CD14-positive monocyte (primary cell): ENCODE measurements at regions not wholly inside any gene's neighbourhood (a gene's known extent, or its start where the extent isn't known, plus 50 kb on each side); places are given as distances from the start of the nearest gene placed in this dataset.

Experiments
- DNase-seq, 3 donors: peaks; one replicate each; pipeline ENCODE4 v3.0.0-alpha.2; 2011 to 2022
- H2AFZ ChIP-seq: 2 replicates; pipeline ENCODE4 v1.6.0; 2012; ENCODE audit warnings: mild to moderate bottlenecking, low read depth, low read length, inconsistent platforms; ENCODE audit not compliant: insufficient read depth, poor library complexity, severe bottlenecking
- H3K27ac ChIP-seq, 2 donors: 1 replicate in 1 of 2; 2 replicates in 1 of 2; pipeline ENCODE4 v1.5.1; 2012 to 2013; ENCODE audit warnings: low read length in 2 of 2, control low read depth in 1 of 2, inconsistent platforms in 1 of 2, low read depth in 1 of 2, mild to moderate bottlenecking in 1 of 2
- H3K27me3 ChIP-seq, 2 donors: one replicate each; pipeline versions ENCODE4 v1.6.0 to v1.6.1; 2011 to 2013; ENCODE audit warnings: low read length in 2 of 2; ENCODE audit not compliant: control insufficient read depth in 2 of 2, insufficient read depth in 2 of 2
- H3K36me3 ChIP-seq, 2 donors: replicated peaks in 1 of 2; 1 replicate in 1 of 2; 2 replicates in 1 of 2; pipeline versions ENCODE4 v1.5.1 to v1.6.1; 2012 to 2013; ENCODE audit warnings: low read length in 2 of 2, control low read depth in 1 of 2, inconsistent platforms in 1 of 2, mild to moderate bottlenecking in 1 of 2; ENCODE audit not compliant: insufficient read depth in 2 of 2, control insufficient read depth in 1 of 2
- H3K4me1 ChIP-seq, 2 donors: 1 replicate in 1 of 2; 2 replicates in 1 of 2; pipeline versions ENCODE4 v1.5.1 to v1.6.1; 2012 to 2013; ENCODE audit warnings: low read length in 2 of 2, control low read depth in 1 of 2, inconsistent platforms in 1 of 2, mild to moderate bottlenecking in 1 of 2, moderate library complexity in 1 of 2; ENCODE audit not compliant: insufficient read depth in 2 of 2, control insufficient read depth in 1 of 2
- H3K4me2 ChIP-seq: replicated peaks from 2 replicates; pipeline ENCODE3; 2012; ENCODE audit warnings: low read length, moderate library complexity, mild to moderate bottlenecking; ENCODE audit not compliant: poor library complexity, severe bottlenecking; ENCODE audit errors: extremely low read depth
- H3K4me3 ChIP-seq, 3 experiments: fragments of 200-600 bp in 1 of 3; sonication (generic) in 1 of 3; replicated peaks in 1 of 3; 1 replicate in 2 of 3; 2 replicates in 1 of 3; pipeline ENCODE4 v1.5.1; 2011 to 2013; ENCODE audit warnings: low read length in 3 of 3, mild to moderate bottlenecking in 3 of 3, control low read depth in 2 of 3, low read depth in 2 of 3, inconsistent platforms in 1 of 3, moderate library complexity in 1 of 3
- H3K79me2 ChIP-seq: 2 replicates; pipeline ENCODE4 v1.6.0; 2012; ENCODE audit warnings: mild to moderate bottlenecking, control low read depth, inconsistent platforms, low read length, moderate library complexity; ENCODE audit not compliant: insufficient read depth
- H3K9ac ChIP-seq: 2 replicates; pipeline ENCODE4 v1.6.0; 2017; ENCODE audit warnings: low read length, mild to moderate bottlenecking; ENCODE audit not compliant: insufficient read depth, poor library complexity, severe bottlenecking
- H3K9me3 ChIP-seq, 2 donors: replicated peaks in 1 of 2; 1 replicate in 1 of 2; 2 replicates in 1 of 2; pipeline versions ENCODE4 v1.5.1 to v1.6.1; 2012 to 2013; ENCODE audit warnings: low read length in 2 of 2, control low read depth in 1 of 2; ENCODE audit not compliant: control insufficient read depth in 1 of 2, insufficient read depth in 1 of 2
- H4K20me1 ChIP-seq: 2 replicates; pipeline ENCODE4 v1.6.0; 2012; ENCODE audit warnings: mild to moderate bottlenecking, low read length, control low read depth, moderate library complexity; ENCODE audit not compliant: insufficient read depth
- H3K27ac Mint-ChIP-seq, 7 donors: one replicate each; pipeline ENCODE4 v1.8.0; 2020; ENCODE audit warnings: mild to moderate bottlenecking in 7 of 7, mixed read lengths in 7 of 7, moderate library complexity in 6 of 7, inconsistent platforms in 2 of 7
- H3K27me3 Mint-ChIP-seq, 3 donors: one replicate each; pipeline ENCODE4 v1.8.0; 2021 to 2022; ENCODE audit warnings: low read depth in 3 of 3, mild to moderate bottlenecking in 3 of 3, mixed read lengths in 3 of 3, moderate library complexity in 3 of 3, inconsistent platforms in 1 of 3
- H3K36me3 Mint-ChIP-seq, 2 donors: one replicate each; pipeline ENCODE4 v1.8.0; 2020; ENCODE audit warnings: mixed read lengths in 2 of 2, inconsistent platforms in 1 of 2, mild to moderate bottlenecking in 1 of 2
- H3K4me1 Mint-ChIP-seq: one replicate; pipeline ENCODE4 v1.8.0; 2020; ENCODE audit warnings: mild to moderate bottlenecking, mixed read lengths
- H3K4me3 Mint-ChIP-seq, 2 donors: one replicate each; pipeline ENCODE4 v1.8.0; 2020; ENCODE audit warnings: mild to moderate bottlenecking in 2 of 2, mixed read lengths in 2 of 2, moderate library complexity in 1 of 2
- H3K9me3 Mint-ChIP-seq, 7 donors: one replicate each; pipeline ENCODE4 v1.8.0; 2020 to 2022; ENCODE audit warnings: mixed read lengths in 7 of 7, mild to moderate bottlenecking in 6 of 7, moderate library complexity in 6 of 7, inconsistent platforms in 2 of 7
- WGBS: methylation state at CpG from one replicate; pipeline ENCODE4 v1.1.5; 2013; ENCODE audit warnings: missing lambda C conversion rate; ENCODE audit not compliant: insufficient coverage; 5-methylcytosine and 5-hydroxymethylcytosine counted together
- intact Hi-C, 2 donors: fragments of 100-400 bp; cut with micrococcal nuclease; formaldehyde crosslinking; loops; one replicate each; pipeline versions ENCODE4 v1.15.0 to v1.15.1; 2023
- TF ChIP-seq, protein P1 (sequence below): fragments of 200-600 bp; IDR thresholded peaks from one replicate; pipeline ENCODE4 v1.8.0; 2022; ENCODE audit warnings: antibody characterized with exemption, mild to moderate bottlenecking

DNA sequence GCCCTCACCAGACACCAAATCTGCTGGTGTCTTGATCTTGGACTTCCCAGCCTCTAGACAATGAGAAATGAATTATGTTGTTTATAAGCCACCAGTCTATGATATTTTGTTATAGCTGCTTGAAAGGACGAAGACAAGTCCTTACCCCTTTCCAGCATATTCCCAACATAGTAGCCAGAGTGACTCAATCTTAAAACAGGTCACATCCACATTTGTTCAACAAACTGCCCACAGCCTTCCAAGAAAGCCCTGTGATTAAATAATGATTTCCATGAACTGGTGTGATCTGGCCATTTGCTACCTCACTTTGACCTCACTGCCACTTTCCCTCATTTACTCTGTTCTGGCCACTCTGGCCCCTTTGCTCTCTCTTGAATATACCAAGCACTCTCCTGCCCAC lies 193.7 kb upstream of the CFAP20DC start:
- Histone ChIP-seq H3K27ac (no peak overlapping the region), H3K4me3 (no peak overlapping the region), H2AFZ (no peak overlapping the region), H3K79me2 (no peaks in the 10 kb centered on the region), H4K20me1 (no peaks in the 10 kb centered on the region), H3K4me2 (no peak overlapping the region), H3K36me3 (no peaks in the 10 kb centered on the region), H3K9me3 (peaks cover 8 to 12% of the 10 kb centered on the region in 2 donors), H3K27me3 (no peaks in the 10 kb centered on the region), H3K9ac (no peak overlapping the region), H3K4me1 (peaks cover 32 to 35% of the 10 kb centered on the region in 2 donors)
- Mint-ChIP-seq H3K27me3 (no peaks in the 10 kb centered on the region), H3K4me3 (no peak overlapping the region), H3K27ac (no peak overlapping the region), H3K9me3 (peaks cover 9 to 19% (median 11%) of the 10 kb centered on the region in 7 donors), H3K36me3 (peaks cover 0 to 3% of the 10 kb centered on the region in 2 donors), H3K4me1 (peaks cover 43% of the 10 kb centered on the region)
- WGBS: no CpG with 5 or more reads among the region's 1 CpG
- intact Hi-C loops: no loop called here
- TF ChIP-seq, protein P1, sequence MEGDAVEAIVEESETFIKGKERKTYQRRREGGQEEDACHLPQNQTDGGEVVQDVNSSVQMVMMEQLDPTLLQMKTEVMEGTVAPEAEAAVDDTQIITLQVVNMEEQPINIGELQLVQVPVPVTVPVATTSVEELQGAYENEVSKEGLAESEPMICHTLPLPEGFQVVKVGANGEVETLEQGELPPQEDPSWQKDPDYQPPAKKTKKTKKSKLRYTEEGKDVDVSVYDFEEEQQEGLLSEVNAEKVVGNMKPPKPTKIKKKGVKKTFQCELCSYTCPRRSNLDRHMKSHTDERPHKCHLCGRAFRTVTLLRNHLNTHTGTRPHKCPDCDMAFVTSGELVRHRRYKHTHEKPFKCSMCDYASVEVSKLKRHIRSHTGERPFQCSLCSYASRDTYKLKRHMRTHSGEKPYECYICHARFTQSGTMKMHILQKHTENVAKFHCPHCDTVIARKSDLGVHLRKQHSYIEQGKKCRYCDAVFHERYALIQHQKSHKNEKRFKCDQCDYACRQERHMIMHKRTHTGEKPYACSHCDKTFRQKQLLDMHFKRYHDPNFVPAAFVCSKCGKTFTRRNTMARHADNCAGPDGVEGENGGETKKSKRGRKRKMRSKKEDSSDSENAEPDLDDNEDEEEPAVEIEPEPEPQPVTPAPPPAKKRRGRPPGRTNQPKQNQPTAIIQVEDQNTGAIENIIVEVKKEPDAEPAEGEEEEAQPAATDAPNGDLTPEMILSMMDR: no peak
- DNase-seq: no peak

DNA sequence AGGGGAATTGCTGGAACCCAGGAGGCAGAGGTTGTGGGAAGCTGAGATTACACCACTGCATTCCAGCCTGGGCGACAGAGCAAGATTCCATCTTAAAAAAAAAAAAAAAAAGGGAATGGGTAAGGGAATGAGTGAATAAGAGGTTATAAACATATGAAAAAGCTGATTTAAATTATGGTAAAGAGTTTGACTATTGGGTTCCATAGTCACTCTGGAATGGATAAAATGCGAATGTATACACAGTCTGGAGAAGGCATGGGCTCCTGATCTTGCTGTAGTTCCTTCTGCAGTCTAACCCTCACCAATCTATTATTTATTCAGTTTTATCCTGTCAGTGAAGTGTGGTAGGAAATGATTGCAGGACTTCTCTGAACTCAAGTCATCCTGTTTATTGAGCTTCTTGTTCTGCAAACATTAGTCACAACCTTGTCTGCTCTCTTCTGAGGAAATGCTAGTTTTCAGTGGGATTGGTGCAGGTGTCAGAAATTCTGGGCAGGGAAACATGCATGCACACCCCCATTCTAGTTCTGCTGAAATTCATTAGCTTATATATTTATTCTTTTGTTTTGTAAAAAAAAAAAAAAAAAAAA lies 190.9 kb upstream of the CFAP20DC start:
- TF ChIP-seq, protein P1: no peak
- intact Hi-C loops: no loop called here
- H3K9me3 ChIP-seq: peaks cover 8 to 12% of the 10 kb centered on the region in 2 donors
- H3K27ac ChIP-seq: no peak overlapping the region
- H3K4me1 ChIP-seq: peaks cover 19 to 22% of the 10 kb centered on the region in 2 donors
- H3K27me3 ChIP-seq: no peaks in the 10 kb centered on the region
- peaks cover 0 to 3% of the 10 kb centered on the region in 2 donors for H3K36me3 Mint-ChIP-seq
- no peak overlapping the region for H3K4me3 ChIP-seq
- WGBS: no CpG with 5 or more reads among the region's 2 CpGs
- peaks cover 31% of the 10 kb centered on the region for H3K4me1 Mint-ChIP-seq
- DNase-seq: no peak
- no peak overlapping the region for H3K9ac ChIP-seq
- H3K4me3 Mint-ChIP-seq: no peak overlapping the region
- H3K9me3 Mint-ChIP-seq: peaks cover 9 to 21% (median 11%) of the 10 kb centered on the region in 7 donors
- no peaks in the 10 kb centered on the region for H3K36me3 ChIP-seq
- no peaks in the 10 kb centered on the region for H3K79me2 ChIP-seq
- no peak overlapping the region for H3K4me2 ChIP-seq
- no peaks in the 10 kb centered on the region for H3K27me3 Mint-ChIP-seq
- H3K27ac Mint-ChIP-seq: no peak overlapping the region
- H4K20me1 ChIP-seq: no peaks in the 10 kb centered on the region
- H2AFZ ChIP-seq: no peak overlapping the region
